HG03175 (cell line): ENCODE measurements at regions not wholly inside any gene's neighbourhood (a gene's known extent, or its start where the extent isn't known, plus 50 kb on each side); places are given as distances from the start of the nearest gene placed in this dataset.
"Not testable (repeated sequence)": the region's sequence is repeated elsewhere in the genome, so short reads cannot be mapped to it uniquely, and the experiment has no call there.

ENCODE experiments used
- ATAC-seq: cut with Tn5 transposase; IDR thresholded peaks from one replicate; pipeline ENCODE4 v1.9.1; 2021; ENCODE audit warnings: mild to moderate bottlenecking, moderate library complexity; ENCODE audit not compliant: unreplicated experiment

GRCh38 chr3:124619887-124620599 is 110.2 kb upstream of the UMPS start:
- ATAC-seq: peak; percentile 36

- ATAC-seq: peak; percentile 55
Measured at GRCh38 chr3:124620600-124621063, 109.6 kb upstream of the UMPS start.

GRCh38 chr3:124621498-124621897 is 108.8 kb upstream of the UMPS start:
- ATAC-seq: no peak

- ATAC-seq: no peak
Measured at GRCh38 chr3:124625074-124625473, 105.2 kb upstream of the UMPS start.

- ATAC-seq: no peak
Measured at GRCh38 chr3:124627501-124627908, 102.7 kb upstream of the UMPS start.

GRCh38 chr3:124628863-124629262 is 101.4 kb upstream of the UMPS start:
- no peak for ATAC-seq

- no peak for ATAC-seq
Measured at GRCh38 chr3:124629497-124629896, 100.8 kb upstream of the UMPS start.

- no peak for ATAC-seq
Measured at GRCh38 chr3:124630960-124631359, 99.3 kb upstream of the UMPS start.

GRCh38 chr3:124631727-124632126 is 98.5 kb upstream of the UMPS start:
- ATAC-seq: no peak

GRCh38 chr3:124632566-124633140 is 97.6 kb upstream of the UMPS start:
- ATAC-seq: no peak

GRCh38 chr3:124633524-124633923 is 96.7 kb upstream of the UMPS start:
- no peak for ATAC-seq

- ATAC-seq: peak; percentile 58
Measured at GRCh38 chr3:124634210-124635168, 95.8 kb upstream of the UMPS start.

- ATAC-seq: no peak
Measured at GRCh38 chr3:124635169-124635539, 95.1 kb upstream of the UMPS start.

GRCh38 chr3:124636101-124636862 is 94.0 kb upstream of the UMPS start:
- ATAC-seq: no peak

- no peak for ATAC-seq
Measured at GRCh38 chr3:124636863-124637296, 93.4 kb upstream of the UMPS start.

- peak; percentile 54 for ATAC-seq
Measured at GRCh38 chr3:124639406-124640237, 90.6 kb upstream of the UMPS start.

GRCh38 chr3:124640635-124641306 is 89.5 kb upstream of the UMPS start:
- no peak for ATAC-seq

GRCh38 chr3:124643453-124643852 is 86.8 kb upstream of the UMPS start:
- ATAC-seq: no peak

GRCh38 chr3:124646186-124646585 is 84.1 kb upstream of the UMPS start:
- ATAC-seq: not testable (repeated sequence)
